Activated gamma-delta T cell treated with Interleukin-2 at 50 U/mL for 16 hours (primary cell): ENCODE measurements at regions not wholly inside any gene's neighbourhood (a gene's known extent, or its start where the extent isn't known, plus 50 kb on each side); places are given as distances from the start of the nearest gene placed in this dataset.
"Not testable (repeated sequence)": the region's sequence is repeated elsewhere in the genome, so short reads cannot be mapped to it uniquely, and the experiment has no call there.

ENCODE experiments used
- DNase-seq: peaks from one replicate; pipeline ENCODE4 v3.0.0-alpha.2; 2020

DNA sequence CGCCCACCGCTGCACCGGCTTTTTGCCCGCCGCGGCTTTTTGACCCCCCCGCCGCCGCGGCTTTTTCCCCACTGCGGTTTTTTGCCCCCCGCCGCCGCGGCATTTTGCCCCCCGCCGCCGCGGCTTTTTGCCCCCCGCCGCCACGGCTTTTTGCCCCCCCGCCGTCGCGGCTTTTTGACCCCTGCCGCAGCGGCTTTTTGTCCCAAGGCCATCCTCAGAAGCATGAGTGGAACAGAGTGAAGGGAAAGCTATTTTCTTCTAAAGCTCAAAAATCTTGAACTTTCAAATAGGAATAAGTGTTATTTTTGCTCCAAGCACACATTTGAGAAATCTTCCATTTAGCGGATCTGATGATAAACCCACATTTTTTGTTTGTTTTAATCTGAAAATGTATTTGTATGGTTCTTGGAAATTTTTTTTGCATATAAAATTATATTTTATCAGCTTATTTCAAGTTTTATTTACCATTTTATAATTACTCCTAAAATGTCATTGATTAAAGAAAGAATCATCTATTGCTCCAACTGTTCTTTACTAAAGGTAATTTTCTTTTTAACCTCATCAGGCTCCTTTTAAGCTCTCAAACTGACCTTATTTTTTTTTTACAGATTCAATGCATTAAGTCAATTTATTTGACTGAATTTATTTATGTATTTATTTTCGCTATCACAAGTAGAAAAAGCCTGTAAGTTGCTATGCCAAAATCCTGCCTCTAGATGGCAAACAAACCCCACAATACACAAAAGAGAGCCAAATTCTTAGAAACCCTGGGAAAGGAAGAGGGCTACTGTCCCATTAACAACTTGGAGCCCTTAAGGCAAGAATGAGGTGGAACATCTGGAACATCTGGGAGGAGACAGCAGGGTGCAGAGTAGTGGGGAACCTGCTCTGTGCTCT is 460.3 kb downstream of the ZNF33B start:
- not testable (repeated sequence) for DNase-seq

DNA sequence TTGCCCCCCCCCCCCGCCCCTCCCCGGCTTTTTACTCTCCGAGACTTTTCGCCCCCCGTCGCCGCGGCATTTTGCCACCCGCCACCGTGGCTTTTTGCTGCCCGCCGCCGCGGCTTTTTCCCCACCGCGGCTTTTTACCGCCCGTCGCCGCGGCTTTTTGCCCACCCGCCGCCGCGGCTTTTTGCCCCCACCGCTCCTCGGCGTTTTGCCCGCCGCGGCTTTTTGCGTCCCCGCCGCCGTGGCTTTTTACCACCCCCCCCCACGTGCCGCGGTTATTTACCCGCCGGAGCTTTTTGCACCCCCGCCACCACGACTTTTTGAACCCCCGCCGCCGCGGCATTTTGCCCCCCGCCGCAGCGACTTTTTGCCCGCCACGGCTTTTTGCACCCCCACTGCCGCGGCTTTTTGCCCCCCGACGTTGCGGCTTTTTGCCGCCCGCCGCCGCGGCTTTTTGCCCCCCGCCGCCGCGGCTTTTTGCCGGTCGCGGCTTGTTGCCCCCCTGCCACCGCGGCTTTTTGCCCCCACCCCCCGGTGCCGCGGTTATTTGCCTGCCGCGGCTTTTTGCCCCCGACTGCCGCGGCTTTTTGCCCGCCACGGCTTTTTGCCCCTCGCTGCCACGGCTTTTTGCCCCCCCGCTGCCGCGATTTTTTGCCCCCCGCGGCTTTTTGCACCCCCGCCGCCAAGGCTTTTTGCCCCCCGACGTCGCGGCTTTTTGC is 461.1 kb downstream of the ZNF33B start:
- no peak for DNase-seq

DNA sequence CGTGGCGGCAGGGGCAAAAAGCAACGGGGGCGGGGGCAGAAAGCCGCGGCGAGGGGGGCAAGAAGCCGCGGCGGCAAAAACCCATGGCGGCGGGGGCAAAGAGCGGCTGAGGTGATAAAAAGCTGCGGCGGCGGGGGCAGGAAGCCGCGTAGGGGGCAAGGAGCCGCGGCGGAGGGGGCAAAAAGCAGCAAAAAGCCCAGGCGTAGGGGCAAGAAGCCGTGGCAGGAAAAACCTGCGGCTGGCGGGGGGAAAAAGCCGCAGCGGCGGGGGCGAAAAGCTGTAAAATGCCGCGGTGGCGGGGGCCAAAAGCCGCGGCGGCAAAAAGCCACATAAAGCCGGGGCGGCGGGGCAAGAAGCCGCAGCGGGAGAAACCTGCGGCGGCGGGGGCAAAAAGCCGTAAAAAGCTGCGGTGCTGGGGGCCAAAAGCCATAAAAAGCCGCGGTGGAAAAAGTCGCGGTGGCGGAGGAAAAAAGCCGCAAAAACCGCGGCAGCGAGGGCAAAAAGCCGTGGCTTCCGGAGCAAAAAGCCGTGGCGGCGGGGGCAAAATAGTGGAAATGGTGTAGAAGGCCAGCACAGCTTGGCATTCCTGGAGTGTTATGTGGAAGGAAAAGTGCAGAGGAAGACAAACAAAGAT is 487.8 kb downstream of the ZNF33B start:
- no peak for DNase-seq

DNA sequence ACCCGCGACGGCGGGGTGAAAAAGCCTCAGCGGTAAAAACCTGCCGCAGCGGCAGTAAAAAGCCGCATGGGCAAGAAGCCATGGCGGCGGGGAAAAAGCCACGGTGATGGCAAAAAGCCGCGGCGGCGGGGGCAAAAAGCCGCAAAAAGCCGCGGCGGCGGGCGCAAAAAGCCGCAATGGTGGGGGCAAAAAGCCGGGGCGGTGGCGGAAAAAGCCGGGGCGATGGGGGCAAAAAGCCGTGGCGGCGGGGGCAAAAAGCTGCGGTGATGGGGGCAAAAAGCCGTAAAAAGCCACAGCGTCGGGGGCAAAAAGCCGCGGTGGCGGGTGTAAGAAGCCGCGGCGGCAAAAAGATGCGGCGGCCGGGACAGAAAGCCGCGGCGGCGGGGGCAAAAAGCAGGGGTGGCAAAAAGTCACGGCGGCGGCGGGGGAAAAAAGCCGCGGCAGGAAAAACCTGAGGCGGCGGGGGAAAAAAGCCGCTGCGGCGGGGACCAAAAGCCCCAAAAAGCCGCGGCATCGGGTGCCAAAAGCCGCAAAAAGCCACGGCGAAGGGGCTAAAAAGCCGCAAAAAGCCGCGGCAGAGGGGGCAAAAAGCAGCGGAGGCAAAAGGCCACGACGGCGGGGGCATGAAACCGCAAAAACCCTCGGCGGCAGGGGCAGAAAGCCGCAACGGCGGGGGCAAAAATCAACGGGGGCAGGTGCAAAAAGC is 488.5 kb downstream of the ZNF33B start:
- DNase-seq, result no peak

DNA sequence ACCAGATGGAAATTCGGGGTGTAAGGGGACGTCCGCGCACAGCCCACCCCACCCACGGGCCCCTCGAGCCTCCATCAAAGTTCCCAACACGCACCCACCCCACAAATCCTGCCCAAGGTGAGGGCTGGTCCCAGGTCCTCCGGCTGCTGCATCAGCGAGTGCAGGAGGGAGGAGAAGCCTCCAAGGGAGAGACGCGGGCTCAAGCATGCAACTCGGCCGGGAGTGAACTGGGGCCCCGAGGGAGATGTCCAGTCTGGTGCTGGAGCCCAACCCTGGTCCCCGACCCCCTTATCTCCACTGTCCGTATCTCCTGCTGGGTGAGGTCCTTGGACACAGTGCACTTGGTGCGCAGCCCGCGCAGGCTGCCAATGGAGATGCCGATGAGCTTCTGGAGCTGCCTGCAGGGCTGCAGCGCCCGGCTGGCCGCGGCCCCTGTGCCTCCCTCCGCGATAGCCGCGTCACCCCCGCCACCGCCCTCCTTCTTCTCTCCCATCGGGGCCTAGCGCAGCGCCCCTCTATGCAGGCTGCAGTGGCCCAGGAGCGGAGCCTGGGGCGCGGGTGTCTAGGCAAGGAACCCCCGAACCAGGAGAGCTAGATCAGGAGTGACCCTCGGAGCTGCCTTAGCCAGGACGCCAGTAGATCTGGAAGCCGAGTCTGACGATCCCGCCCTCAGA is 489.2 kb downstream of the ZNF33B start:
- DNase-seq, result no peak

DNA sequence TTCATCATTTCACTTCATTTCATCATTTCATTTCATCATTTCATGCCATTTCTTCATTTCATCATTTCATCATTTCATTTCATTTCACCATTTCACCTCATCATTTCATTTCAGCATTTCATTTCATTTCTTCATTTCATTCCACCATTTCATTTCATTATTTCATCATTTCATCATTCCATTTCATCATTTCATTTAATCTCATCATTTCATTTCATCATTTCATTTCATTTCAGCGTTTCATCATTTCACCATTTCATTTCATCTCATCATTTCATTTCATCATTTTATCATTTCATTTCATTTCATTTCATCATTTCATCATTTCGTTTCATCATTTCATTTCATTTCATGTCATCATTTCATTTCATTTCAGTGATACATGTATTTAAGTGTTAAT is 492.2 kb downstream of the ZNF33B start:
- not testable (repeated sequence) for DNase-seq

DNA sequence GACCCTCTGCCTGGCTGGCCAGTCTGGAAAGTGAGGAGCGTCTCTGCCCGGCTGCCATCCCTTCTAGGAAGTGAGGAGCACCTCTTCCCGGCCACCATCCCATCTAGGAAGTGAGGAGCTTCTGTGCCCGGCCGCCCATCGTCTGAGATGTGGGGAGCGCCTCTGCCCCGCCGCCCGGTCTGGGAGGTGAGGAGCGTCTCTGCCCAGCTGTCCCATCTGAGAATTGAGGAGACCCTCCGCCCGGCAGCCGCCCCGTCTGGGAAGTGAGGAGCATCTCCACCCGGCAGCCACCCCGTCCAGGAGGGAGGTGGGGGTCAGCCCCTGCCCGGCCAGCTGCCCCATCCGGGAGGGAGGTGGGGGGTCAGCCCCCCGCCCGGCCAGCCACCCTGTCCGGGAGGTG is 500.3 kb downstream of the ZNF33B start:
- DNase-seq, result not testable (repeated sequence)

DNA sequence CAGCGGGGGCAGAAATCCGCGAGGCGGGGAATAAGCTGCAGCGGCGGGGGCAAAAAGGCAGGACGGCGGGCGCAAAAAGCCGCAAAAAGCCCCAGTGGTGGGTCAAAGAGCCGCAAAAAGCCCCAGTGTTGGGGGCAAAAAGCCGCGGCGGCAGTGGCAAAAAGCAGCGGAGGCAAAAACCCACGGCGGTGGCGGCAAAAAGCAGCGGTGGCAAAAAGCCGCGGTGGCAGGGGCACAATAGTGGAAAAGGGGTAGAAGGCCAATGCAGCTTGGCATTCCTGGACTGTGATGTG is 525.3 kb downstream of the ZNF33B start:
- DNase-seq, result no peak

DNA sequence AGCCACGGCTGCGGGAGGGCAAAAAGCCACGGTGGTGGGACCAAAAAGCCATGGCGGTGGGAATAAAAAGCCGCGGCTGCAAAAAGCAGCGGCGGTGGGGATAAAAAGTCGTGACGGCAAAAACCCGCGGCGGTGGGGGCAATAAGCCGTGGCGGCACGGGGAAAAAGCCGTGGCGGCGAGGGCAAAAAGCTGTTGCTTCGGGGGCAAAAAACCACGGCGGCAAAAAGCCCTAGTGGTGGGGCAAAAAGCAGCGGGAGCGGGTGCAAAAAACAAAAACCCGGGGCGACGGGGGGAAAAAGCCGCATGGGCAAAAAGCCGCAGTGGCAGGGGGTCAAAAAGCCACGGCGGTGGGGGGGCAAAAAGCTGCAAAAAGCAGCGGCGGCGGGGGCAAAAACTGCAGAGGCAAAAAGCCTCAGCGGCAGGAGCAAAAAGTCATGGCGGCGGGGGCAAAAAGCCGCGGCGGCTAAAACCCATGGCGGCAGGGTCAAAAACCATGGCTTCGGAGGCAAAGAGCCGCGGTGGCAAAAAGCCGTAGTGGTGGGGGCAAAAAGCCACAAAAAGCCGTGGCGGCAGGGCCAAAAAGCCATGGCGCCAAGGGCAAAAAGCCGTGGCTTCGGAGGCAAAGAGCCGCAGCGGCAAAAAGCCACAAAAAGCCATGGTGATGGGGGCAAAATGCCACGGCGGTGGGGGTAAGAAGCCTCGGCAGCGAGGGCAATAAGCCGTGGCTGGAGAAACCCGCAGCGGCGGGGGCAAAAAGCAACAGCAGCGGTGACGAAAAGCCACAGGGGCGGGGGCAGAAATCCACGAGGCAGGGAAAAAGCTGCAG is 525.8 kb downstream of the ZNF33B start:
- DNase-seq, result no peak

DNA sequence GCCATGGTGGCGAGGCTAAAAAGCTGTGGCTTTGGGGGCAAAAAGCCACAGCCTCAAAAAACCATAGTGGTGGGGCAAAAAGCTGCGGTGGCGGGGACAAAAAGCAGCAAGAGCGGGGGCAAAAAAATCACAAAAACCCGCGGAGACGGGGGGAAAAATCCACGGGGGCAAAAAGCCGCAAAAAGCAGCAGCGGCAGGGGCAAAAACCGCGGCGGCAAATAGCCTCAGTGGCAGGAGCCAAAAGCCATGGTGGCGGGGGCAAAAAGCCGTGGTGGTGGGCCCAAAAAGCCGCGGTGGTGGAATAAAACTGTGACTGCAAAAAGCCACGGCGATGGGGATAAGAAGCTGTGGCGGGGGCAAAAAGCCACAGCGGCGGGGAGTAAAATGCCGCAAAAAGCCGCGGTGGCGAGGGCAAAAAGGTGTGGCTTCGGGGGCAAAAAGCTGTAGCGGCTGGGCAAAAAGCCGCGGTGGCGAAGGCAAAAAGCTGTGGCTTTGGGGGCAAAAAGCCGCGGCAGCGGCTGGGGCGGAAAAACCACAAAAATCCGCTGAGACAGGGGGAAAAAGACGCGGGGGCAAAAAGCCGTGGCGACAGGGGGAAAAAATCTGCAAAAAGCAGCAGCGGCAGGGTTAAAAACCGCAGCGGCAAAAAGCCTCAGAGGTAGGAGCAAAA is 526.6 kb downstream of the ZNF33B start:
- no peak for DNase-seq

DNA sequence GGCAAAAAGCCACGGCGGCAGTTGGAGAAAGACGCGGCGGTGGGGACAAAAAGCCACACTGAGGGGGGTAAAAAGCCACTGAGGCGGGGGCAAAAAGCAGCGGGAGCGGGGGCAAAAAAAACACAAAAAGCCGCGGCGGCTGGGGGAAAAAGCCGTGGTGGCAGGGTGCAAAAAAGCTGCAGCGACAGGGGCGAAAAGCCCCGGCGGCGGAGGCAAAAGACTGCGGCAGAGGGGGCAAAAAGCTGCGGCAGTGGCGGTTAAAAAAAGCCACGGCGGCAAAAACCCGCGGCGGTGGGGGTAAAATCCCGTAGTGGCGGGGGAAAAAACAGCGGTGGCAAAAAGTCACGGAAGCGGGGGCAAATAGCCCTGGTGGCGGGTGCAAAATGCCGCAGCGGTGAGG is 527.3 kb downstream of the ZNF33B start:
- DNase-seq, result no peak
